HG03575 (cell line): ENCODE measurements at regions not wholly inside any gene's neighbourhood (a gene's known extent, or its start where the extent isn't known, plus 50 kb on each side); places are given as distances from the start of the nearest gene placed in this dataset.

Source experiments
- ATAC-seq: cut with Tn5 transposase; IDR thresholded peaks from one replicate; pipeline ENCODE4 v1.9.1; 2021; ENCODE audit not compliant: unreplicated experiment, insufficient number of reproducible peaks, low FRiP score; ENCODE audit errors: extremely low read depth

GRCh38 chr1:186739515-186739914, 59.3 kb upstream of the PTGS2 start:
- ATAC-seq = no peak

GRCh38 chr1:186738926-186739325, 58.7 kb upstream of the PTGS2 start:
- peak; percentile 65 for ATAC-seq

DNA sequence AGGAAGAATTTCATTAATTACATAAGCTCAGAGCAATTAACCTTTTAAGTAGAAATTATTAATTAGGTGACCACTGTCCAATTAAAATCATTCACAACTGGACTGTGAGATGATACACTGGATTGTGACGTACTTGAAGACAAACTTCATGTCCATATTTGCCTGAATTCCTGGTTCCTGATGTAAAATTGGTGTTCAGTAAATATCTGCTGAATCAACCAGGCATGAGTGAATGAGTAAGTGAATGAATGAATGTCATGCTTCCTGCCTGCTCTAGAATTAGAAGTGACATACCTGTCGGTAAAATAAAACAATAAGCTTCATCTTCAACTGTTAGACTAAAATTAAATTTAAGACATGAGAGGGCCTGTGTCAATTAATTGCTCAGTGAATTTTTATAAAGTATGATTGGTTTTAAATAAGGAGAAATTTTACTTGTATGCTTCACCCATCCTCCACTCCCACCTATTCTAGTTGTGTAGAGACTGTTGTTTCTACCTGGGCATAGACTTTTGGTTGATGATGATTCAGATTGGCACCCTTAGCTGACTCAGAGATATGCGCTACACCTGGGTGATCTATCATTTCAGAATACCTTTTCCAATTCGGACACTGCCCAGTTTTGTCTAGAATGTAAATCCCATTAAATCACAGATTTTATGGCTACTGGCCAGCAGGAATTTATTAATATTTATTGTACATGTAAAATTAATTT, 56.9 kb upstream of the PTGS2 start:
- no peak for ATAC-seq

GRCh38 chr1:186735463-186735862, 55.2 kb upstream of the PTGS2 start:
- no peak for ATAC-seq

- ATAC-seq = no peak
Observed at GRCh38 chr1:186730951-186731729, 50.9 kb upstream of the PTGS2 start.
